Mesothelial cell of epicardium (in vitro differentiated cells): ENCODE measurements at regions not wholly inside any gene's neighbourhood (a gene's known extent, or its start where the extent isn't known, plus 50 kb on each side); places are given as distances from the start of the nearest gene placed in this dataset.

Experiments
- DNase-seq, 2 experiments: peaks; one replicate each; pipeline ENCODE4 v3.0.0; 2021; ENCODE audit warnings: low spot score in 2 of 2; ENCODE audit not compliant: unreplicated experiment in 2 of 2
- H3K27ac Mint-ChIP-seq: 2 replicates; pipeline ENCODE4 v1.8.0; 2021; ENCODE audit warnings: mixed read lengths
- H3K27me3 Mint-ChIP-seq: 2 replicates; pipeline ENCODE4 v1.8.0; 2021; ENCODE audit warnings: low read depth, mixed read lengths
- H3K36me3 Mint-ChIP-seq: 2 replicates; pipeline ENCODE4 v1.8.0; 2021; ENCODE audit warnings: mixed read lengths
- H3K4me1 Mint-ChIP-seq: 2 replicates; pipeline ENCODE4 v1.8.0; 2021; ENCODE audit warnings: mixed read lengths
- H3K4me3 Mint-ChIP-seq: 2 replicates; pipeline ENCODE4 v1.8.0; 2021; ENCODE audit warnings: mild to moderate bottlenecking, moderate library complexity, mixed read lengths
- H3K9me3 Mint-ChIP-seq: 2 replicates; pipeline ENCODE4 v1.8.0; 2021; ENCODE audit warnings: mixed read lengths
- TF ChIP-seq, protein P1 (sequence below): fragments of 200-600 bp; sonication (generic); IDR thresholded peaks from one replicate; pipeline ENCODE4 v1.5.0; 2021; ENCODE audit warnings: antibody characterized with exemption; ENCODE audit not compliant: unreplicated experiment

DNA sequence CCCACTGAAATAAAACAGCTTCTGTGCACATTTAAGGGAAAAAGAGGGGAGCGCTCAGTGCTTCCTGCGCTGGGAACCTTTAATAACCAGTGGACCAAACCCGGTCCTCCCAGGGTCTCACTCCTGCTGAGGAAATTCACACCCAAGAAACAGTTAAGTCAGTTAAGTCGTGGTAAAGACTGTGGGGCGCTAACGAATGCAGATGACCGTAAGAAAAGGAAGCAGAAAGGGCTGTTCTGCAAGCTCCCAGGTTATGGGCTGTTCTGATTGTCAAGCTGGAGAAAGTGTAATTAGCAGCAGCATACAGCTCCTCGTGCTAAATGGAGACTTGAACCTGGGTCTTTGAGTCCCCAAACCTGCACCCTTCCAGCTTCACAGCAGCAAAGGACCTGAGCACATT is 536.6 kb downstream of the NPHP4 start:
- Mint-ChIP-seq H3K27ac (no peak overlapping the region), H3K4me3 (no peak overlapping the region), H3K27me3 (peaks cover 43% of the 10 kb centered on the region), H3K4me1 (peaks cover 4% of the 10 kb centered on the region), H3K9me3 (no peaks in the 10 kb centered on the region), H3K36me3 (no peaks in the 10 kb centered on the region)
- TF ChIP-seq, protein P1, sequence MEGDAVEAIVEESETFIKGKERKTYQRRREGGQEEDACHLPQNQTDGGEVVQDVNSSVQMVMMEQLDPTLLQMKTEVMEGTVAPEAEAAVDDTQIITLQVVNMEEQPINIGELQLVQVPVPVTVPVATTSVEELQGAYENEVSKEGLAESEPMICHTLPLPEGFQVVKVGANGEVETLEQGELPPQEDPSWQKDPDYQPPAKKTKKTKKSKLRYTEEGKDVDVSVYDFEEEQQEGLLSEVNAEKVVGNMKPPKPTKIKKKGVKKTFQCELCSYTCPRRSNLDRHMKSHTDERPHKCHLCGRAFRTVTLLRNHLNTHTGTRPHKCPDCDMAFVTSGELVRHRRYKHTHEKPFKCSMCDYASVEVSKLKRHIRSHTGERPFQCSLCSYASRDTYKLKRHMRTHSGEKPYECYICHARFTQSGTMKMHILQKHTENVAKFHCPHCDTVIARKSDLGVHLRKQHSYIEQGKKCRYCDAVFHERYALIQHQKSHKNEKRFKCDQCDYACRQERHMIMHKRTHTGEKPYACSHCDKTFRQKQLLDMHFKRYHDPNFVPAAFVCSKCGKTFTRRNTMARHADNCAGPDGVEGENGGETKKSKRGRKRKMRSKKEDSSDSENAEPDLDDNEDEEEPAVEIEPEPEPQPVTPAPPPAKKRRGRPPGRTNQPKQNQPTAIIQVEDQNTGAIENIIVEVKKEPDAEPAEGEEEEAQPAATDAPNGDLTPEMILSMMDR: no peak
- no peak for DNase-seq

DNA sequence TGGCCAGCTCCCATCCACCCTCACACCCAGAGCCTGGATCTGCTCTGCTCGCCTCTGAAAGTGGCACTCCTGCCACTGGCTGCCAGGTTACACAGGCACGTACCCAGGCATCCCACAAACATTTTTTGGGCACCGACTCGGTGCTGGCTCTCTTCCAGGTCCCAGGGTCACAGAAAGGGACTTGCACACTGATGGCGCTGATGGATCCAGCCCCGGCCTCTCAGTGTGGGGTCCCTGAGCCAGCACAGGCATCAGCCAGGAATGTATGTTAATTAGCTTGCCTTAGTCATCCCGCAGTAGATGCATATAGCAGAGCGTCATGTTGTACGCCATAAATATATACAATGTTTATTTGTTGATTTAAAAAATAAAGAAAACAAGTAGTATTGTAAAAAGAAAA is 537.2 kb downstream of the NPHP4 start:
- H3K9me3 Mint-ChIP-seq: no peaks in the 10 kb centered on the region
- TF ChIP-seq, protein P1: no peak
- H3K36me3 Mint-ChIP-seq: no peaks in the 10 kb centered on the region
- peaks cover 47% of the 10 kb centered on the region for H3K27me3 Mint-ChIP-seq
- H3K4me3 Mint-ChIP-seq: no peak overlapping the region
- no peak for DNase-seq
- H3K27ac Mint-ChIP-seq: no peak overlapping the region
- peaks cover 3% of the 10 kb centered on the region for H3K4me1 Mint-ChIP-seq

DNA sequence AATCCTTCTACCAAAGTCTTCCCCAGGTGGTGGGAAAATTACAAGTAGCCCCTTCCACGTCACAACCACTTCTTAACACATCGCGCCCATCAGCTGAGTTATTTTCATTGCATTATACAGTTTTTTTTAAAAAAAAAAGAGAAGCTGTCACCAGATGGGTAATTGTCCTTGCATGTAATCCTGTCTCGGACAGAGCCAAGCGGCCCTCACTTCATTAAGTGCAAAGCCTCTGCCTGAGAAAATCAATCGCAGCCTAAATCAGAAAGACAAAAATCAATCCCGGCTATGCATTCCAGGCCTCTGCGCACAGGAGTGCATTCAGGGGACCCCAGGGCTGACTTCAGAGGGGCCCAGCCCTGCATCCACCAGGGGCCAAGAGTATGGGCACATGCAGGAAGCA is 538.9 kb downstream of the NPHP4 start:
- TF ChIP-seq, protein P1: no peak
- no peaks in the 10 kb centered on the region for H3K9me3 Mint-ChIP-seq
- H3K4me1 Mint-ChIP-seq: no peaks in the 10 kb centered on the region
- no peak overlapping the region for H3K4me3 Mint-ChIP-seq
- no peak overlapping the region for H3K27ac Mint-ChIP-seq
- no peak for DNase-seq
- H3K36me3 Mint-ChIP-seq: no peaks in the 10 kb centered on the region
- peaks cover 56% of the 10 kb centered on the region for H3K27me3 Mint-ChIP-seq

DNA sequence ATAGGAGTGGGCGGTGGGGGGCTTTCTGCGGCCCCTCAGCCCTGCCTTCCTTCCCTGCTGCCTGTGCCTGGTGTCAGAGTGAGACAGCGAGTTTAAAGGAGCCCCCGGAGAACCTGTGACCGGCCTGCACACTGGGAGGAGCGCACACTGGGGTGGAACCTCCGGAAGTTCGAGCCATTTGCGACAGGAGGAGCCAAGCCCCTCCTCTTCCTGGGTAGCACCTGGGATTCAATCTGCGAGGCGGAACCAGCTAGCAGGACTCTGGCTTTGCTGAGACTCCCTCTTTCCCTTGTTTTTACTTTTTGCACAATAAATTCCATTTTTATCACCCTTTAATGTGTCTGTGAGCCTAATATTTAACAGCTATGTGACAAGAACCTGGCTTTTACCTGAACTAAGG is 540.6 kb downstream of the NPHP4 start:
- no peak for DNase-seq
- H3K36me3 Mint-ChIP-seq: no peaks in the 10 kb centered on the region
- TF ChIP-seq, protein P1: no peak
- peaks cover 61% of the 10 kb centered on the region for H3K27me3 Mint-ChIP-seq
- no peaks in the 10 kb centered on the region for H3K4me1 Mint-ChIP-seq
- H3K27ac Mint-ChIP-seq: no peak overlapping the region
- H3K4me3 Mint-ChIP-seq: no peak overlapping the region
- no peaks in the 10 kb centered on the region for H3K9me3 Mint-ChIP-seq

DNA sequence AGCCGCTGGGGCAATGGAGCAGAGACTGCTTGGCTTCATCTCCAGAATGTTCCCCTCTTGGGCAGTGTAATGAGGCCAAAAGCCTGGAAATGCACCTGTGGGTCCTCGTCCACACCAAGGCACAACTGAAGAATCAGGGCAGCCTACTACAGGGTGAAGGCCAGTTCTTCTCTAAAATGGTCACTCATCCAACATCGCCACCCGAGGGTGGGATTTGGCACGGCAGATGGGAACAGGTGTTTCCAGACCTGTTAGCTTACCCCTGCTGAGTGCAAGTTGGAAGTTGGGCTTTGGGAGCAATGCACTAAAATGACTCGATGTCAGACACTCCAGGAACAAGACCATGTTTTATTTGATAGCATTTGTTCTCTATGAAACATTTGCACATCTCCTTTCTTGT is 543.7 kb downstream of the NPHP4 start:
- DNase-seq: no peak
- Mint-ChIP-seq H3K4me3 (no peak overlapping the region), H3K27ac (no peak overlapping the region), H3K4me1 (no peaks in the 10 kb centered on the region), H3K9me3 (no peaks in the 10 kb centered on the region), H3K36me3 (no peaks in the 10 kb centered on the region), H3K27me3 (peaks cover 61% of the 10 kb centered on the region)
- TF ChIP-seq, protein P1: no peak

DNA sequence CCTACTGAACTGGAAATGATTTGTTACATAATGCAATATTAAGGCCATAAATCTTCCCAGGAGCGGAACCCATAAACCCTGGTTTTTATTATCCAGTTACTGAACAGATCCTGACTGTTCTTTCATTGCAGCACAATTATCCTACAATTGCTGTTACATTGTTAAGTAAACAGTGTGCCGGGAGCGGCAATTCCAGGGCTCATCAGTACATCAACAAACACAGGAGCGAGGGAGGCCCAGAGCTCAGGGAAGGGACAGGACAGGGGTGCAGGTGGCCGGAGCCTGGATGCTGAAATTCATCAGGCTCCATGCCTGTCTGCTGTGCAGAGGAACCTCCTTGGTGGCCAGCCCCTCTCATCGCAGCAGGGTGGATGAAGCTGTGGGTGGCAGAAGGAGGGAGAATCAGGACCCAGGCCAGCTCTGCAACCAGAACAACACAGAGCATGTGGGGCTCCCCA is 544.7 kb downstream of the NPHP4 start:
- Mint-ChIP-seq H3K27me3 (peaks cover 67% of the 10 kb centered on the region), H3K4me3 (no peak overlapping the region), H3K36me3 (no peaks in the 10 kb centered on the region), H3K4me1 (no peaks in the 10 kb centered on the region), H3K27ac (no peak overlapping the region), H3K9me3 (no peaks in the 10 kb centered on the region)
- TF ChIP-seq, protein P1: no peak
- DNase-seq: no peak
